GM23338 (cell line): ENCODE measurements at regions not wholly inside any gene's neighbourhood (a gene's known extent, or its start where the extent isn't known, plus 50 kb on each side); places are given as distances from the start of the nearest gene placed in this dataset.

ENCODE experiments used
- ATAC-seq: fragments of 200-7000 bp; cut with Tn5 transposase; 3 replicates; pipeline ENCODE4 v1.9.1; 2020
- DNase-seq: peaks from one replicate; pipeline ENCODE4 v3.0.0-alpha.2; 2015; ENCODE audit warnings: low spot score
- H2AFZ ChIP-seq: fragments of 200-600 bp; sonication (generic); 2 replicates; pipeline ENCODE4 v1.8.0; 2016; ENCODE audit warnings: antibody characterized with exemption, mild to moderate bottlenecking, moderate library complexity
- H3F3A ChIP-seq: fragments of 200-600 bp; sonication (generic); replicated peaks from 2 replicates; pipeline ENCODE4 v1.8.0; 2017; ENCODE audit warnings: antibody characterized with exemption, mixed run types, low read depth
- H3K27ac ChIP-seq: fragments of 200-600 bp; sonication (generic); 2 replicates; pipeline ENCODE4 v1.6.1; 2016; ENCODE audit warnings: low read depth
- H3K27me3 ChIP-seq: fragments of 200-600 bp; sonication (generic); 2 replicates; pipeline ENCODE4 v1.8.0; 2016; ENCODE audit warnings: mild to moderate bottlenecking, mixed run types, moderate library complexity; ENCODE audit not compliant: insufficient read depth
- H3K36me3 ChIP-seq: fragments of 200-600 bp; sonication (generic); 2 replicates; pipeline ENCODE4 v1.8.0; 2016; ENCODE audit warnings: mild to moderate bottlenecking; ENCODE audit not compliant: insufficient read depth
- H3K4me1 ChIP-seq: fragments of 200-600 bp; sonication (generic); 2 replicates; pipeline ENCODE4 v1.8.0; 2016; ENCODE audit warnings: mild to moderate bottlenecking, moderate library complexity; ENCODE audit not compliant: insufficient read depth
- H3K4me2 ChIP-seq: fragments of 200-600 bp; sonication (generic); 2 replicates; pipeline ENCODE4 v1.7.1; 2017; ENCODE audit warnings: mixed run types
- H3K4me3 ChIP-seq: fragments of 200-600 bp; sonication (generic); 2 replicates; pipeline ENCODE4 v1.6.1; 2016; ENCODE audit warnings: mixed run types
- H3K79me2 ChIP-seq: fragments of 200-600 bp; sonication (generic); replicated peaks from 2 replicates; pipeline ENCODE4 v1.8.0; 2017; ENCODE audit warnings: mild to moderate bottlenecking; ENCODE audit not compliant: insufficient read depth
- H3K9me2 ChIP-seq: fragments of 200-600 bp; sonication (generic); 2 replicates; pipeline ENCODE4 v1.8.0; 2017; ENCODE audit not compliant: insufficient read depth
- H4K20me1 ChIP-seq: fragments of 200-600 bp; sonication (generic); replicated peaks from 2 replicates; pipeline ENCODE4 v1.8.0; 2017; ENCODE audit warnings: mild to moderate bottlenecking; ENCODE audit not compliant: insufficient read depth
- H3K27ac Mint-ChIP-seq: 2 replicates; pipeline ENCODE4 v1.8.0; 2020; ENCODE audit warnings: inconsistent platforms, mild to moderate bottlenecking, moderate library complexity, mixed read lengths
- H3K27me3 Mint-ChIP-seq: 3 replicates; pipeline ENCODE4 v1.8.0; 2022; ENCODE audit warnings: low read depth, mild to moderate bottlenecking, moderate library complexity, mixed read lengths, inconsistent platforms; ENCODE audit not compliant: insufficient read depth, poor library complexity
- H3K36me3 Mint-ChIP-seq: 3 replicates; pipeline ENCODE4 v1.8.0; 2021; ENCODE audit warnings: low read depth, mild to moderate bottlenecking, inconsistent platforms, moderate library complexity, mixed read lengths
- H3K4me1 Mint-ChIP-seq: 3 replicates; pipeline ENCODE4 v1.8.0; 2020; ENCODE audit warnings: mild to moderate bottlenecking, inconsistent platforms, mixed read lengths
- H3K4me3 Mint-ChIP-seq: 3 replicates; pipeline ENCODE4 v1.8.0; 2021; ENCODE audit warnings: moderate library complexity, mild to moderate bottlenecking, inconsistent platforms, mixed read lengths
- H3K9me3 Mint-ChIP-seq: 3 replicates; pipeline ENCODE4 v1.8.0; 2020; ENCODE audit warnings: moderate library complexity, mild to moderate bottlenecking, inconsistent platforms, mixed read lengths
- CREB1 ChIP-seq: fragments of 250-450 bp; sonication (Bioruptor Pico); IDR thresholded peaks from 2 replicates; pipeline ENCODE4 v1.5.0; 2020; ENCODE audit warnings: low read depth, mild to moderate bottlenecking, moderate library complexity
- EZH2 ChIP-seq: fragments of 200-600 bp; sonication (generic); IDR thresholded peaks from one replicate; pipeline ENCODE4 v1.8.0; 2017; ENCODE audit warnings: antibody characterized with exemption, mild to moderate bottlenecking, low read depth; ENCODE audit not compliant: unreplicated experiment
- JUNB ChIP-seq: IDR thresholded peaks from one replicate; pipeline ENCODE4 v1.6.1; 2016; ENCODE audit warnings: antibody characterized with exemption; ENCODE audit not compliant: unreplicated experiment
- POLR2AphosphoS5 ChIP-seq: IDR thresholded peaks from 2 replicates; pipeline ENCODE4 v1.6.1; 2016; ENCODE audit warnings: antibody characterized with exemption, low read depth
- STAT1 ChIP-seq: IDR thresholded peaks from one replicate; pipeline ENCODE4 v1.6.1; 2016; ENCODE audit warnings: antibody characterized with exemption; ENCODE audit not compliant: unreplicated experiment
- ZNF114 ChIP-seq: fragments of 250-450 bp; sonication (Bioruptor Pico); IDR thresholded peaks from 2 replicates; pipeline ENCODE4 v1.5.0; 2020; ENCODE audit warnings: mild to moderate bottlenecking, moderate library complexity
- ZNF331 ChIP-seq: fragments of 250-450 bp; sonication (Bioruptor Pico); IDR thresholded peaks from 2 replicates; pipeline ENCODE4 v1.5.0; 2020; ENCODE audit warnings: low read depth, mild to moderate bottlenecking, moderate library complexity
- TF ChIP-seq, protein P1 (sequence below): IDR thresholded peaks from one replicate; pipeline ENCODE4 v1.6.1; 2018; ENCODE audit warnings: antibody characterized with exemption; ENCODE audit not compliant: unreplicated experiment
- TF ChIP-seq, protein P2 (sequence below): IDR thresholded peaks from 2 replicates; pipeline ENCODE4 v1.6.1; 2016; ENCODE audit warnings: antibody characterized with exemption

DNA sequence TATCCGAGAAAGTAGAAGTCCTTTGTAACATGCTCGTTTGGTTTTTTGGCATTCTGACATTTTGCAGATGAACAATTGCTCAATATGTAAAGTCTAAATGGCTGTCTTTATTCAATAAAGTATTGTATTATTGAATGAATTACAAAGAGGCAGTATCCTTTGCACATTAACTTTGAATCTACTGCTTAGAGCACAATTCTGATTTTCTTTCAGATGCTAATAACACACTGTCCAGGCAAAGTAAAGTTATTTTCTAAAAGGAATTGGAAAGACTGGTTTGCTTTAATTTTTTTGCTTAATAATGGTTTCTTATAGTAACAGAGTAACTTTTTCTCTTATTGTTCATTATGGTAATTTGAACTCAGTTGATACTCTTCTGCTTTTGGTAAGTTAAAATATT is 494.8 kb downstream of the RWDD3 start (continued):
- TF ChIP-seq, protein P1, sequence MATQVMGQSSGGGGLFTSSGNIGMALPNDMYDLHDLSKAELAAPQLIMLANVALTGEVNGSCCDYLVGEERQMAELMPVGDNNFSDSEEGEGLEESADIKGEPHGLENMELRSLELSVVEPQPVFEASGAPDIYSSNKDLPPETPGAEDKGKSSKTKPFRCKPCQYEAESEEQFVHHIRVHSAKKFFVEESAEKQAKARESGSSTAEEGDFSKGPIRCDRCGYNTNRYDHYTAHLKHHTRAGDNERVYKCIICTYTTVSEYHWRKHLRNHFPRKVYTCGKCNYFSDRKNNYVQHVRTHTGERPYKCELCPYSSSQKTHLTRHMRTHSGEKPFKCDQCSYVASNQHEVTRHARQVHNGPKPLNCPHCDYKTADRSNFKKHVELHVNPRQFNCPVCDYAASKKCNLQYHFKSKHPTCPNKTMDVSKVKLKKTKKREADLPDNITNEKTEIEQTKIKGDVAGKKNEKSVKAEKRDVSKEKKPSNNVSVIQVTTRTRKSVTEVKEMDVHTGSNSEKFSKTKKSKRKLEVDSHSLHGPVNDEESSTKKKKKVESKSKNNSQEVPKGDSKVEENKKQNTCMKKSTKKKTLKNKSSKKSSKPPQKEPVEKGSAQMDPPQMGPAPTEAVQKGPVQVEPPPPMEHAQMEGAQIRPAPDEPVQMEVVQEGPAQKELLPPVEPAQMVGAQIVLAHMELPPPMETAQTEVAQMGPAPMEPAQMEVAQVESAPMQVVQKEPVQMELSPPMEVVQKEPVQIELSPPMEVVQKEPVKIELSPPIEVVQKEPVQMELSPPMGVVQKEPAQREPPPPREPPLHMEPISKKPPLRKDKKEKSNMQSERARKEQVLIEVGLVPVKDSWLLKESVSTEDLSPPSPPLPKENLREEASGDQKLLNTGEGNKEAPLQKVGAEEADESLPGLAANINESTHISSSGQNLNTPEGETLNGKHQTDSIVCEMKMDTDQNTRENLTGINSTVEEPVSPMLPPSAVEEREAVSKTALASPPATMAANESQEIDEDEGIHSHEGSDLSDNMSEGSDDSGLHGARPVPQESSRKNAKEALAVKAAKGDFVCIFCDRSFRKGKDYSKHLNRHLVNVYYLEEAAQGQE = no peak
- TF ChIP-seq, protein P2, sequence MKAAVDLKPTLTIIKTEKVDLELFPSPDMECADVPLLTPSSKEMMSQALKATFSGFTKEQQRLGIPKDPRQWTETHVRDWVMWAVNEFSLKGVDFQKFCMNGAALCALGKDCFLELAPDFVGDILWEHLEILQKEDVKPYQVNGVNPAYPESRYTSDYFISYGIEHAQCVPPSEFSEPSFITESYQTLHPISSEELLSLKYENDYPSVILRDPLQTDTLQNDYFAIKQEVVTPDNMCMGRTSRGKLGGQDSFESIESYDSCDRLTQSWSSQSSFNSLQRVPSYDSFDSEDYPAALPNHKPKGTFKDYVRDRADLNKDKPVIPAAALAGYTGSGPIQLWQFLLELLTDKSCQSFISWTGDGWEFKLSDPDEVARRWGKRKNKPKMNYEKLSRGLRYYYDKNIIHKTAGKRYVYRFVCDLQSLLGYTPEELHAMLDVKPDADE = no peak
- TF ChIP-seq ZNF331 (CRISPR knock-in tag) = no peak
- TF ChIP-seq CREB1 (CRISPR knock-in tag) = no peak

DNA sequence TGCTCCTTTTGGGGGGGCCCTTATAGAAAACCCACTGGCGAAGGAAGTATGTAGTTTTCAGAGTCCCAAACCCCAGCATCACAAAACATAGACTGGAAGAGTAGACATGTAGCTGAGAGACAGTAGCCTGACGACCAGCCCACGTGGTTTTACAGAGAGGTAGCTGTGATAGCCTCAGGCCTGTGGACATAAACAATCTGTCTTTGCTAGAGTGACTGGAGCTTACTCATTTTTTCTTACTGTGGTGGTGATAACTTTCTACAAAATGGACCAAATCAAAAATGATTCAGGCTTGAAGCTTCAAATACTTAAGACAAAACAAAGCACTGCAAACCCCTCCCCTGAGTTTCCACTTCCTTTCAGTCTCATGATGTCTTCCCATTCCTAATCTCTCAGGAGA is 497.0 kb downstream of the RWDD3 start:
- DNase-seq (no peak), ATAC-seq (no peak)
- no peaks in the 10 kb centered on the region for H4K20me1 ChIP-seq
- H3K27me3 ChIP-seq = no peaks in the 10 kb centered on the region
- no peaks in the 10 kb centered on the region for H3F3A ChIP-seq
- TF ChIP-seq EZH2 = no peak
- TF ChIP-seq JUNB = no peak
- TF ChIP-seq ZNF331 (CRISPR knock-in tag) = no peak
- TF ChIP-seq STAT1 = no peak
- TF ChIP-seq CREB1 (CRISPR knock-in tag) = no peak
- TF ChIP-seq, protein P2 = no peak
- TF ChIP-seq ZNF114 (CRISPR knock-in tag) = no peak
- TF ChIP-seq POLR2AphosphoS5 = no peak
- Mint-ChIP-seq H3K27ac (no peak overlapping the region), H3K4me3 (no peak overlapping the region), H3K36me3 (no peaks in the 10 kb centered on the region), H3K9me3 (no peaks in the 10 kb centered on the region), H3K4me1 (no peaks in the 10 kb centered on the region), H3K27me3 (no peaks in the 10 kb centered on the region)
- no peaks in the 10 kb centered on the region for H3K79me2 ChIP-seq
- H2AFZ ChIP-seq = peak overlapping the region; percentile 6; the same call in 1 of the 2 replicates
- no peaks in the 10 kb centered on the region for H3K4me1 ChIP-seq
- H3K9me2 ChIP-seq = peaks cover 15% of the 10 kb centered on the region
- H3K4me3 ChIP-seq = no peak overlapping the region
- H3K36me3 ChIP-seq = no peaks in the 10 kb centered on the region
- H3K4me2 ChIP-seq = no peak overlapping the region
- no peak overlapping the region for H3K27ac ChIP-seq
